Kasumi-1 (cell line): ENCODE measurements at regions not wholly inside any gene's neighbourhood (a gene's known extent, or its start where the extent isn't known, plus 50 kb on each side); places are given as distances from the start of the nearest gene placed in this dataset.
A peak's percentile ranks its signal among the peaks of the same experiment; 100 is the strongest.

ENCODE experiments used
- DNase-seq, 2 experiments: peaks; one replicate each; lab custom pipeline; 2025; lab: John Stamatoyannopoulos, UW

- peak; percentile 45 to 67 for DNase-seq
Measured at GRCh38 chr10:69716711-69717560, 84.8 kb upstream of the COL13A1 start.

- DNase-seq: no peak
Measured at GRCh38 chr10:69718951-69719350, 82.8 kb upstream of the COL13A1 start.

- DNase-seq: no peak
Measured at GRCh38 chr10:69721690-69722310, 79.9 kb upstream of the COL13A1 start.

- DNase-seq: no peak
Measured at GRCh38 chr10:69723653-69724052, 78.1 kb upstream of the COL13A1 start.

GRCh38 chr10:69726850-69727249, 74.9 kb upstream of the COL13A1 start:
- DNase-seq: no peak

GRCh38 chr10:69728335-69728870, 73.3 kb upstream of the COL13A1 start:
- DNase-seq: no peak

GRCh38 chr10:69729326-69730048, 72.2 kb upstream of the COL13A1 start:
- DNase-seq: no peak

GRCh38 chr10:69730251-69731156, 71.2 kb upstream of the COL13A1 start:
- no peak for DNase-seq

- no peak for DNase-seq
Measured at GRCh38 chr10:69731184-69731583, 70.5 kb upstream of the COL13A1 start.

GRCh38 chr10:69731698-69732097, 70.0 kb upstream of the COL13A1 start:
- DNase-seq: no peak

- DNase-seq: no peak
Measured at GRCh38 chr10:69732147-69732825, 69.4 kb upstream of the COL13A1 start.

GRCh38 chr10:69732826-69733150, 68.9 kb upstream of the COL13A1 start:
- no peak for DNase-seq

- DNase-seq: no peak
Measured at GRCh38 chr10:69733791-69734261, 67.9 kb upstream of the COL13A1 start.

- DNase-seq: no peak
Measured at GRCh38 chr10:69734416-69734796, 67.3 kb upstream of the COL13A1 start.

- no peak for DNase-seq
Measured at GRCh38 chr10:69734797-69735468, 66.8 kb upstream of the COL13A1 start.

- DNase-seq: no peak
Measured at GRCh38 chr10:69736886-69737641, 64.6 kb upstream of the COL13A1 start.

- no peak for DNase-seq
Measured at GRCh38 chr10:69738071-69738470, 63.6 kb upstream of the COL13A1 start.

- no peak for DNase-seq
Measured at GRCh38 chr10:69738858-69739435, 62.8 kb upstream of the COL13A1 start.

- no peak for DNase-seq
Measured at GRCh38 chr10:69739634-69740033, 62.1 kb upstream of the COL13A1 start.
